ENCODE measurements at regions not wholly inside any gene's neighbourhood (a gene's known extent, or its start where the extent isn't known, plus 50 kb on each side); places are given as distances from the start of the nearest gene placed in this dataset.

GRCh38 chr5:50547303-50547702 is 106.2 kb upstream of the EMB start (continued):
- no peak for TF ChIP-seq ATOH8 (CRISPR knock-in tag; IDR thresholded peaks at IDR 0.05; ENCODE audit: low read depth)
- TF ChIP-seq CEBPB (IDR thresholded peaks at IDR 0.05) = no peak

- POLR2A ChIA-PET = no interaction called here
- FAIRE-seq = no peak
- no peak for DNase-seq (ENCODE audit: low read depth in 1 of 2, low spot score in 1 of 2)
- CTCF ChIA-PET = no interaction called here
- ATAC-seq = no peak
- no peak overlapping the region for H3K27ac ChIP-seq
- no peak overlapping the region for H3K4me3 ChIP-seq
- H3K9me3 ChIP-seq = no peaks in the 10 kb centered on the region
- no peak for TF ChIP-seq NFE2L2 (conservative IDR thresholded peaks at IDR 0.05; ENCODE audit: low read length)
- TF ChIP-seq MAFK (IDR thresholded peaks at IDR 0.05; ENCODE audit: partially characterized antibody) = peak; percentile 24
- H3K4me1 ChIP-seq = no peaks in the 10 kb centered on the region
- no peak overlapping the region for H3K4me2 ChIP-seq
Measured at GRCh38 chr5:50550267-50550666, 109.2 kb upstream of the EMB start.

DNA sequence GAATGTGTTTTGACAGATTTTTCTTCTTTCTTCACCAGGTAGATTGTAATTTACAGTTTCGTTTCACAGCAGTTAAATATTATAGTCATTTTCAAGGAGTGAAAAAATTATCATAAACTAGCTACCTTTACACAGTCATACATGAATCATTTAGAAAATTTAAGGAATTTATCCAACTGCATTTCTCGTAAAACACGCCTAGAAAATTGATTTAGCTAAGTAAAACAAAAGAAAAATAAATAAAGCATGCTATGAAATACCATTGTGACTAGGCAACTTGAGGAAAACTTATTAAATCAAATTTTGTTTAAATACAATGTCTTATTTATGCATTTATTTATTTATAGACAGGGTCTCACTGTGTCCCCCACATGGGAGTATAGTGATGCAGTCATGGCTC is 109.9 kb upstream of the EMB start:
- FAIRE-seq = no peak
- POLR2A ChIA-PET = no interaction called here

GRCh38 chr5:50553560-50553984 is 112.5 kb upstream of the EMB start:
- ChIA-PET POLR2A (no interaction called here), CTCF (no interaction called here)
- Histone ChIP-seq H3K4me2 (no peak overlapping the region), H3K4me3 (no peak overlapping the region), H3K27ac (no peak overlapping the region), H3K9me3 (no peaks in the 10 kb centered on the region), H3K4me1 (no peaks in the 10 kb centered on the region)
- ATAC-seq (no peak), DNase-seq (ENCODE audit: low read depth in 1 of 2, low spot score in 1 of 2) (peak in 1 of 2 experiments; percentile 0), FAIRE-seq (no peak)
- WGBS (ENCODE audit: missing lambda C conversion rate) = 9% methylated on average over 4 of the region's 4 CpGs
- TF ChIP-seq EHF (CRISPR knock-in tag; IDR thresholded peaks at IDR 0.05) (no peak), FOSL2 (IDR thresholded peaks at IDR 0.05) (no peak), FOSL2 (CRISPR knock-in tag; IDR thresholded peaks at IDR 0.05) (no peak), ELK1 (IDR thresholded peaks at IDR 0.05; ENCODE audit: low read depth, low read length) (no peak), ATOH8 (CRISPR knock-in tag; IDR thresholded peaks at IDR 0.05; ENCODE audit: low read depth) (no peak), TP53 (CRISPR knock-in tag; IDR thresholded peaks at IDR 0.05) (no peak)
- TF ChIP-seq, protein P1, sequence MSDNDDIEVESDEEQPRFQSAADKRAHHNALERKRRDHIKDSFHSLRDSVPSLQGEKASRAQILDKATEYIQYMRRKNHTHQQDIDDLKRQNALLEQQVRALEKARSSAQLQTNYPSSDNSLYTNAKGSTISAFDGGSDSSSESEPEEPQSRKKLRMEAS (IDR thresholded peaks at IDR 0.05) = no peak

More for the DNA sequence above, 109.9 kb upstream of the EMB start:
- no peak for DNase-seq (ENCODE audit: low read depth in 1 of 2, low spot score in 1 of 2)
- no peak overlapping the region for H3K4me3 ChIP-seq
- CTCF ChIA-PET = no interaction called here
- no peaks in the 10 kb centered on the region for H3K9me3 ChIP-seq
- H3K27ac ChIP-seq = no peak overlapping the region
- TF ChIP-seq, protein P2, sequence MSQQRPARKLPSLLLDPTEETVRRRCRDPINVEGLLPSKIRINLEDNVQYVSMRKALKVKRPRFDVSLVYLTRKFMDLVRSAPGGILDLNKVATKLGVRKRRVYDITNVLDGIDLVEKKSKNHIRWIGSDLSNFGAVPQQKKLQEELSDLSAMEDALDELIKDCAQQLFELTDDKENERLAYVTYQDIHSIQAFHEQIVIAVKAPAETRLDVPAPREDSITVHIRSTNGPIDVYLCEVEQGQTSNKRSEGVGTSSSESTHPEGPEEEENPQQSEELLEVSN (IDR thresholded peaks at IDR 0.05; ENCODE audit: borderline replicate concordance, low read depth) = no peak
- TF ChIP-seq POLR2AphosphoS2 (conservative IDR thresholded peaks at IDR 0.05; ENCODE audit: low read length) (no peak), MAZ (IDR thresholded peaks at IDR 0.05; ENCODE audit: borderline replicate concordance, low read depth, low read length) (no peak), RARB (CRISPR knock-in tag; IDR thresholded peaks at IDR 0.05) (no peak), HMGXB4 (CRISPR knock-in tag; IDR thresholded peaks at IDR 0.05; ENCODE audit: borderline replicate concordance) (no peak), EHF (CRISPR knock-in tag; IDR thresholded peaks at IDR 0.05) (no peak), ATOH8 (CRISPR knock-in tag; IDR thresholded peaks at IDR 0.05; ENCODE audit: low read depth) (no peak), RAD21 (conservative IDR thresholded peaks at IDR 0.05 in 1 of 2, IDR thresholded peaks at IDR 0.05 in 1 of 2) (no peak), HDAC2 (IDR thresholded peaks at IDR 0.05) (no peak)
- TF ChIP-seq, protein P3, sequence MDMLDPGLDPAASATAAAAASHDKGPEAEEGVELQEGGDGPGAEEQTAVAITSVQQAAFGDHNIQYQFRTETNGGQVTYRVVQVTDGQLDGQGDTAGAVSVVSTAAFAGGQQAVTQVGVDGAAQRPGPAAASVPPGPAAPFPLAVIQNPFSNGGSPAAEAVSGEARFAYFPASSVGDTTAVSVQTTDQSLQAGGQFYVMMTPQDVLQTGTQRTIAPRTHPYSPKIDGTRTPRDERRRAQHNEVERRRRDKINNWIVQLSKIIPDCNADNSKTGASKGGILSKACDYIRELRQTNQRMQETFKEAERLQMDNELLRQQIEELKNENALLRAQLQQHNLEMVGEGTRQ (IDR thresholded peaks at IDR 0.05) = no peak
- TF ChIP-seq, protein P1 (IDR thresholded peaks at IDR 0.05) = no peak
- no peak for ATAC-seq
- 6% methylated on average over 3 of the region's 3 CpGs for WGBS (ENCODE audit: missing lambda C conversion rate)
- no peak overlapping the region for H3K4me2 ChIP-seq
- H3K4me1 ChIP-seq = no peaks in the 10 kb centered on the region
